PC-3 (cell line): ENCODE measurements at regions not wholly inside any gene's neighbourhood (a gene's known extent, or its start where the extent isn't known, plus 50 kb on each side); places are given as distances from the start of the nearest gene placed in this dataset.

Experiments used
- ATAC-seq: fragments of 200-7000 bp; cut with Tn5 transposase; 2 replicates; pipeline ENCODE4 v1.9.1; 2020; ENCODE audit warnings: mild to moderate bottlenecking, moderate library complexity
- BruUV-seq: library from RNA; stranded (reverse); fragments of 400-500 nt; replicated peaks from 2 replicates; lab custom pipeline; 2021; lab: Mats Ljungman, UMichigan
- CTCF ChIA-PET: fragments of 300-600 bp; sonication (Branson Sonifier 250); formaldehyde crosslinking; loops from one replicate; lab custom pipeline; 2022; ENCODE audit warnings: antibody characterized with exemption; lab: Charles Lee
- POLR2A ChIA-PET: fragments of 300-600 bp; sonication (Branson Sonifier 250); formaldehyde crosslinking; loops from one replicate; lab custom pipeline; 2022; ENCODE audit warnings: antibody characterized with exemption; ENCODE audit not compliant: unreplicated experiment; lab: Charles Lee
- DNase-seq: peaks from one replicate; pipeline ENCODE4 v3.0.0-alpha.2; 2015
- H2AFZ ChIP-seq: fragments of 300-600 bp; sonication (generic); 2 replicates; pipeline ENCODE4 v1.6.0; 2016; ENCODE audit warnings: antibody characterized with exemption, low read length
- H3F3A ChIP-seq: fragments of 300-600 bp; sonication (generic); one replicate; pipeline ENCODE4 v1.6.0; 2017; ENCODE audit warnings: antibody characterized with exemption, low read length, control low read depth, mild to moderate bottlenecking; ENCODE audit not compliant: unreplicated experiment
- H3K27ac ChIP-seq: fragments of 300-600 bp; sonication (generic); 2 replicates; pipeline ENCODE4 v1.5.1; 2016; ENCODE audit warnings: mild to moderate bottlenecking, low read length
- H3K27me3 ChIP-seq: fragments of 300-600 bp; sonication (generic); 2 replicates; pipeline ENCODE4 v1.6.1; 2016; ENCODE audit warnings: low read length, mixed read lengths
- H3K36me3 ChIP-seq: fragments of 300-600 bp; sonication (generic); 2 replicates; pipeline ENCODE4 v1.6.1; 2016; ENCODE audit warnings: low read depth, mixed run types, low read length, mixed read lengths
- H3K4me1 ChIP-seq: fragments of 300-600 bp; sonication (generic); 2 replicates; pipeline ENCODE4 v1.5.1; 2016; ENCODE audit warnings: low read length; ENCODE audit not compliant: insufficient read depth
- H3K4me2 ChIP-seq: fragments of 300-600 bp; sonication (generic); 2 replicates; pipeline ENCODE4 v1.6.0; 2016; ENCODE audit warnings: low read length
- H3K4me3 ChIP-seq: fragments of 300-600 bp; sonication (generic); 2 replicates; pipeline ENCODE4 v1.5.1; 2016; ENCODE audit warnings: mild to moderate bottlenecking, low read length, mixed read lengths
- H3K79me2 ChIP-seq: fragments of 300-600 bp; sonication (generic); 2 replicates; pipeline ENCODE4 v1.6.1; 2017; ENCODE audit warnings: low read length, mixed read lengths
- H3K9ac ChIP-seq: fragments of 300-600 bp; sonication (generic); 2 replicates; pipeline ENCODE4 v1.6.0; 2016; ENCODE audit warnings: mild to moderate bottlenecking, low read length
- H3K9me2 ChIP-seq: fragments of 300-600 bp; sonication (generic); replicated peaks from 2 replicates; pipeline ENCODE4 v1.6.1; 2016; ENCODE audit warnings: mixed run types, low read length, mixed read lengths
- H3K9me3 ChIP-seq: fragments of 300-600 bp; sonication (generic); 2 replicates; pipeline ENCODE4 v1.6.1; 2016; ENCODE audit warnings: low read length, mixed read lengths
- H4K20me1 ChIP-seq: fragments of 300-600 bp; sonication (generic); 2 replicates; pipeline ENCODE4 v1.6.1; 2016; ENCODE audit warnings: low read length, mixed read lengths
- CTCF ChIP-seq: fragments of 300-600 bp; sonication (generic); conservative IDR thresholded peaks from 2 replicates; pipeline ENCODE4 v1.5.1; 2017; ENCODE audit warnings: antibody characterized with exemption, low read depth, mild to moderate bottlenecking, low read length
- EZH2 ChIP-seq: fragments of 300-600 bp; sonication (generic); IDR thresholded peaks from one replicate; pipeline ENCODE4 v1.6.1; 2017; ENCODE audit warnings: antibody characterized with exemption, mild to moderate bottlenecking, low read length; ENCODE audit not compliant: unreplicated experiment
- EZH2phosphoT487 ChIP-seq: fragments of 300-600 bp; sonication (generic); IDR thresholded peaks from 2 replicates; pipeline ENCODE4 v1.6.1; 2018; ENCODE audit warnings: mild to moderate bottlenecking, antibody characterized with exemption, low read length, borderline replicate concordance
- intact Hi-C: fragments of 100-400 bp; cut with micrococcal nuclease; formaldehyde crosslinking; loops from 2 replicates; pipeline ENCODE4 v1.9.0; 2023

GRCh38 chr2:4122726-4123125 is 419.4 kb downstream of the DCDC2C start:
- H3K79me2 ChIP-seq: no peaks in the 10 kb centered on the region
- DNase-seq: no peak
- H3K9ac ChIP-seq: no peak overlapping the region
- no TSS peak for BruUV-seq
- intact Hi-C loops: no loop called here
- H3K9me2 ChIP-seq: no peaks in the 10 kb centered on the region
- H3K36me3 ChIP-seq: no peaks in the 10 kb centered on the region
- ATAC-seq: no peak
- H3K4me3 ChIP-seq: no peak overlapping the region
- H3K27me3 ChIP-seq: no peaks in the 10 kb centered on the region
- CTCF ChIA-PET: no interaction called here
- no peaks in the 10 kb centered on the region for H3F3A ChIP-seq
- TF ChIP-seq EZH2: no peak
- no peak for TF ChIP-seq CTCF
- no peak for TF ChIP-seq EZH2phosphoT487
- no peaks in the 10 kb centered on the region for H4K20me1 ChIP-seq
- H2AFZ ChIP-seq: no peak overlapping the region
- 0 out of 2 replicates have a peak, but pooled peaks cover 5% of the 10 kb centered on the region for H3K9me3 ChIP-seq
- no peaks in the 10 kb centered on the region for H3K4me1 ChIP-seq
- H3K4me2 ChIP-seq: no peak overlapping the region
- H3K27ac ChIP-seq: no peak overlapping the region
- POLR2A ChIA-PET: no interaction called here

GRCh38 chr2:4130651-4131050 is 427.3 kb downstream of the DCDC2C start:
- no peak overlapping the region for H3K27ac ChIP-seq
- H2AFZ ChIP-seq: no peak overlapping the region
- ATAC-seq: no peak
- H3K79me2 ChIP-seq: no peaks in the 10 kb centered on the region
- no peaks in the 10 kb centered on the region for H3K9me2 ChIP-seq
- H3K4me2 ChIP-seq: no peak overlapping the region
- BruUV-seq: no TSS peak
- H3K9ac ChIP-seq: no peak overlapping the region
- H3K4me1 ChIP-seq: no peaks in the 10 kb centered on the region
- no peaks in the 10 kb centered on the region for H3F3A ChIP-seq
- no peaks in the 10 kb centered on the region for H3K36me3 ChIP-seq
- POLR2A ChIA-PET: no interaction called here
- H4K20me1 ChIP-seq: no peaks in the 10 kb centered on the region
- peaks cover 20% of the 10 kb centered on the region for H3K9me3 ChIP-seq
- no peak overlapping the region for H3K4me3 ChIP-seq
- intact Hi-C loops: no loop called here
- CTCF ChIA-PET: no interaction called here
- DNase-seq: no peak
- no peaks in the 10 kb centered on the region for H3K27me3 ChIP-seq
- no peak for TF ChIP-seq CTCF

DNA sequence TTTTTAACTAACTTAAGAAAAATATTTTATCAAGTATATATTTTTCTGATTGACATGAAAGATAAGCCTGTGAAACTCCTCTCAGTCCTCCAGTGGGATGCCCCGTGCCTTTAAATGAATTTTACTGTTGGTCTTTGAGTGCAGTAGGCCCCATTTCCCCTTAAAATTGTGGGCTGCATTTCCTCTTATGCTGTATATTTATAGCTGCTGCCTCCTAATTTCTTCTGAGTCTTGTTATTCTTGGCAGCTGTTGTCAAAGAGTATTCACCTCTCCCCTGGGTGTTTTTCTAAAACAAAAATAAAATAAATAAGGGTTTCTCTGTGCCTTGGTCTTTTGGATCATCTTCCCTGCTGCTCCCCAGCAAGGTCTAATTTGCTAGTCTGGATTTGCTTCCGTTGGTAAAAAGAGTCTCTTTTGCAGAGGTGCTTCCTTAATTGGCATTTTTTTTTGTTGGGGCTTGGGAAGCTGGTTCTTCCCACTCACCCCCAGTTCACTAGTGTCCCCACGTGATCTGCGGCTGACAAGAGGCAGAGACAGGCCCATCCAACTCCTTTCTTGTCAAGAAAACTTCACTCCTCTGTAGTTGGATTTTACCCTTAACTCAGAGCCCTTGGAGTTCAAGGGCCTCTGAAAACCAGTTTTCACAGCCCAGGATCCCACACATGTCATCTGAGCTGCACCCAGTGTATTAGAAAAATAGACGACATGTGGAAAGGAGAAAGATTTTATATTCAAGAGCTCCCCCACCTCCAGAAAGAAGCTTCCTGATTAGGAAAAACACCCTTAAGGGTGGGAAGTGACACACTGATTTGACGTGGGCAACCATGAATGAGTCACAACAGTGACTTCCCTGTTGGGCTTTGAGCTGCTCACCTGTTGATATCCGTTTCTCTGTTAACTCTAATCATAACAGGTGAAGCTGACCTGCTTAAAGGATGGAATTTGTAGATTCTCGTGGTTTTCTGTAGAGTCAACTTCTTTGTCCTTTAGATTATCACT is 431.5 kb downstream of the DCDC2C start:
- H3K4me1 ChIP-seq: no peaks in the 10 kb centered on the region
- H3K36me3 ChIP-seq: no peaks in the 10 kb centered on the region
- CTCF ChIA-PET: no interaction called here
- intact Hi-C loops: no loop called here
- no TSS peak for BruUV-seq
- no peak overlapping the region for H3K4me2 ChIP-seq
- no peaks in the 10 kb centered on the region for H3K9me2 ChIP-seq
- H4K20me1 ChIP-seq: no peaks in the 10 kb centered on the region
- no peaks in the 10 kb centered on the region for H3K79me2 ChIP-seq
- peaks cover 16% of the 10 kb centered on the region for H3K9me3 ChIP-seq
- POLR2A ChIA-PET: no interaction called here
- H3F3A ChIP-seq: no peaks in the 10 kb centered on the region
- H3K4me3 ChIP-seq: no peak overlapping the region
- no peak for ATAC-seq
- TF ChIP-seq EZH2: no peak
- no peak for TF ChIP-seq CTCF
- TF ChIP-seq EZH2phosphoT487: no peak
- no peak overlapping the region for H2AFZ ChIP-seq
- no peaks in the 10 kb centered on the region for H3K27me3 ChIP-seq
- H3K27ac ChIP-seq: no peak overlapping the region
- DNase-seq: no peak
- no peak overlapping the region for H3K9ac ChIP-seq
